GM18517 (cell line): ENCODE measurements at regions not wholly inside any gene's neighbourhood (a gene's known extent, or its start where the extent isn't known, plus 50 kb on each side); places are given as distances from the start of the nearest gene placed in this dataset.
"Not testable (repeated sequence)": the region's sequence is repeated elsewhere in the genome, so short reads cannot be mapped to it uniquely, and the experiment has no call there.

Source experiments
- ATAC-seq: cut with Tn5 transposase; IDR thresholded peaks from one replicate; pipeline ENCODE4 v1.9.1; 2021; ENCODE audit warnings: mild to moderate bottlenecking, moderate library complexity; ENCODE audit not compliant: unreplicated experiment

DNA sequence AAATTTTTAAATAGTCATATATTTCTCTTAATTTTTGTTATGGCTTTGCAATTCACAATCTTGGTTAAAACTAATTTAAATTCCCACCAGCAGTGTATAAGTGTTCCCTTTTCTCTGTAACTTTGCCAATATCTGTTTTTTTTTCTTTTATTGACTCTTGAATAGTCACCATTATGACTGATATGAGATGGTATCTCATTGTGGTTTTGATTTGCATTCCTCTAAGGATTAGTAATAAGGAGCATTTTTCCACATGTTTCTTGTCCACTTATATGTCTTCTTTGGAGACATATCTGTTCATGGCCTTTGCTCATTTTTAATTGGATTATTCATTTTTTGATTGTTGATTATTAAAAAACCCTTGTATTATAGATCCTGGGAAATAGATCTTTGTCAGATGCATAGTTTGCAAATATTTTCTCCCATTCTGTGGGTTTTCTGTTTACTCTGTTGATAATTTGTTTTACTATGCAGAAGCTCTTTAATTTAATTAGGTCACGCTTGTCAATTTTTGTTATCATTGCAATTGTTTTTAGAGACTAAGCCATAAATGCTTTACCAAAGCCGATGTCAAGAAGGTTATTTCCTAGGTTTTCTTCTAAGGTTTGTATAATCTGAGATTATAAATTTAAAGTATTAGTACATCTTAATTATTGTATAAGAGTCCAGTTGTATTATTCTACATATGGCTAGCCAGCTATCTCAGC, 610.9 kb downstream of the CHSY3 start:
- no peak for ATAC-seq

DNA sequence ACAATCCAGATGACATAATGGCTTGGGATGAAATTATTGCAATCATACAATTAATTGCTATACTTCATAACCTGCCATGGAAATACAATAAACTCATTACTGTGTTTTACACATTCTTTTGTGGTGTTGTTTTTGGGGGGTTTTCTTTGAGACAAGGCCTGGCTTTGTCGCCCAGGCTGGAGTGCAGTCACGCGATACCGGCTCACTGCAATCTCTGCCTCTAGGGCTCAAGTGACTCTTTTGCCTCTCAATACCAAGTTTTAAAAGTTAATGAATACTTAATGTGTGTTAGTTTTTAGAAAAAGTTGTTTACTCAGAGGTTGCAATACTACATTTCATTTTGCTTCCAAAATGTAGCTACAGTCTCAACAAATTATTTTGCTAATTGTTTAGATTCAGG, 598.4 kb downstream of the CHSY3 start:
- ATAC-seq = no peak

GRCh38 chr5:130501151-130501865, 597.0 kb downstream of the CHSY3 start:
- no peak for ATAC-seq

GRCh38 chr5:130500495-130500894, 596.2 kb downstream of the CHSY3 start:
- ATAC-seq = not testable (repeated sequence)

GRCh38 chr5:130496215-130496614, 592.0 kb downstream of the CHSY3 start:
- ATAC-seq = no peak

- no peak for ATAC-seq
Observed at GRCh38 chr5:130488252-130488651, 584.0 kb downstream of the CHSY3 start.

- ATAC-seq = no peak
Observed at GRCh38 chr5:130479045-130479804, 575.0 kb downstream of the CHSY3 start.

DNA sequence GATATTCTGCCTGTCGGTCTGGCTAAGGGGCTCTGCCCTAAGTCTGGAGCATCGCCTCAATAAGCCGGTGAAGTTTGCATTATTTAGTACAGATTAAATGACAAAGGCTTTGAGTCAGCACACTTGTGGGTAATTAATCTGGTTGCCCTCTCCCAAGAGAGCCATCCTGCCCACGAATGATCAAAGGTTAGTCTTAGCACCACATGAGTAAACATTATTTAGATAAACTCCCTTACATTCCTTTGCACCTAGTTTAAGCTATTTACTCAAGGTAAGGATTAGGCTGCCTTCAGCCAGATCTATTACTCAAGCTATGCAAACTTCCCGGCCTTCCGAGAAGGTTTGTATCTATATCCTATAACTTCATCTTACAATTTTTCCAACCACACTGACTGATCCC, 572.1 kb downstream of the CHSY3 start:
- ATAC-seq = no peak

- no peak for ATAC-seq
Observed at GRCh38 chr5:130462516-130462915, 558.3 kb downstream of the CHSY3 start.

GRCh38 chr5:130455175-130455574, 550.9 kb downstream of the CHSY3 start:
- no peak for ATAC-seq

DNA sequence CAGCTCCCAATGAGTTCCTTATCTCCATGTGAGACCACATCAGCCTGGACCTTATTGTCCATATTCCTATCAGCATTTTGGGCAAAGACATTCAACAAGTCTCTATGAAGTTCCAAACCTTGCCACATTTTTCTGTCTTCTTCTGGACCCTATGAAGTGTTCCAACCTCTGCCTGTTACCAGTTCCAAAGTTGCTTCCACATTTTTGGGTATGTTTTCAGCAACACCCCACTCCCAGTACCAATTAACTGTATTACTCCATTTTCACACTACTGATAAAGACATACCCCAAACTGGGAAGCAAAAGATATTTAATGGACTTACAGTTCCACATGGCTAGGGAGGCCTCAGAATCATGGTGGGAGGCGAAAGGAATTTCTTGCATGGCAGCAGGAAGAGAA, 548.5 kb downstream of the CHSY3 start:
- ATAC-seq = no peak

DNA sequence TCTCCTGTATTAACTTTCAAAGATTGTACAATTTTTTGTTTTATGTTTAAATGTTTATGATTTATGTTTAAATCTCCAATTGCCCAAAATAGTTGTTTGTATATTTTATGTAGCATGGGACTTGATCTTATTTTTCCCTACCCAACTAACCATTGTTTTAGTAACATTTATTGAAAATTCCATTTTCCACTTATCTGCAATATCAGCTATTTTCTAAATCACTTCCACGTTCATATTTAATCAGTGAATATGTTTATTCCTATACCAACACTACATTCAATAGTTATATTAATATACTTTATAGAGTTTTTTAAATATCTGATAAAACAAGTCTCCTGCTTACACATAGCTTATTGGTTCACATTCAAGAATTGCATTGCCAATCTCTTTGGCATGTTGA, 532.2 kb downstream of the CHSY3 start:
- no peak for ATAC-seq

- ATAC-seq = no peak
Observed at GRCh38 chr5:130427222-130427955, 523.1 kb downstream of the CHSY3 start.

- no peak for ATAC-seq
Observed at GRCh38 chr5:130425424-130425823, 521.2 kb downstream of the CHSY3 start.

GRCh38 chr5:130424341-130424740, 520.1 kb downstream of the CHSY3 start:
- ATAC-seq = no peak

DNA sequence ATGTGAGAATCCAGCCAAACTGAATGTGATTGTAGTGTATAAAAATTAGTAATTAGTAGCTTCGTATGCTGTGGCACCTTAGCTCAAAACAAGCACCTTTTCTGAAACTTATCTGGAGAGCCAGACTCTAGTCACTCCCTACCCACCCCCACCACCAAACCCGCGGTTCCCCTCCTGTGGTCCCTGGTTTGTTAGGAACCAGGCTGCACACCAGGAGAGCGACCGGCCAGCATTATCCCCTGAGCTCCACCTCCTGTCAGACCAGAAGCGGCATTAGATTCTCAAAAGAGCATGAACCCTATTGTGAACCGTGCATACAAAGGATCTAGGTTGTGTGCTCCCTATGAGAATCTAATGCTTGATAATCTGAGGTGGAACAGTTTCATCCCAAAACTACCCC, 498.6 kb downstream of the CHSY3 start:
- ATAC-seq = no peak

- no peak for ATAC-seq
Observed at GRCh38 chr5:130400091-130400490, 495.8 kb downstream of the CHSY3 start.

- no peak for ATAC-seq
Observed at GRCh38 chr5:130398825-130399224, 494.6 kb downstream of the CHSY3 start.

- ATAC-seq = not testable (repeated sequence)
Observed at GRCh38 chr5:130397727-130398126, 493.5 kb downstream of the CHSY3 start.

- ATAC-seq = no peak
Observed at GRCh38 chr5:130397132-130397531, 492.9 kb downstream of the CHSY3 start.

- ATAC-seq = not testable (repeated sequence)
Observed at GRCh38 chr5:130391727-130392264, 487.5 kb downstream of the CHSY3 start.
